NCI-H146 treated with DMSO at 0.1 percent for 48 hours (cell line): ENCODE measurements at regions not wholly inside any gene's neighbourhood (a gene's known extent, or its start where the extent isn't known, plus 50 kb on each side); places are given as distances from the start of the nearest gene placed in this dataset.

Experiments
- DNase-seq: peaks from one replicate; lab custom pipeline; 2025; ENCODE audit not compliant: unreplicated experiment; lab: John Stamatoyannopoulos, UW

- no peak for DNase-seq
Measured at GRCh38 chr10:58932577-58933314, 243.7 kb upstream of the PHYHIPL start.

DNA sequence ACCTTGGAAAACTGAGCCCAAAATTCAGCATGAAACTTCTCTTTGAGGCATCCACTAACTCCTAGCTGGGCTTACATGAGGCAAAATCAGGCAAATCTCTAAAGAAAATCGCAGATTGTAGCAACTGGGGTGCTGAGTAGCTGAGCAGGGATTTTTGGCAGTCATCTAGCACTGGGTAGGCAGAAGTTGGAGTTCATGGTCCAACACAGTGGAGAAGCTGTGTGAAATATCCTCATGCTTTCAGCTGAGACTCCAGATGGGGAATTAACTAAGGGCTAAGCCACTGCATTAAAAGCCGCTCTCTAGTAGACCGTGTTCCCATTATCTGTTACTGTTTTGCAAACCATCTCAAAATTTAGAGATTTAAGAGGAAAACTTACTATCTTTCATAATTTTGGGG is 240.1 kb upstream of the PHYHIPL start:
- no peak for DNase-seq

GRCh38 chr10:58937423-58937822 is 239.0 kb upstream of the PHYHIPL start:
- DNase-seq, result no peak

- DNase-seq, result no peak
Measured at GRCh38 chr10:58942724-58943123, 233.7 kb upstream of the PHYHIPL start.

DNA sequence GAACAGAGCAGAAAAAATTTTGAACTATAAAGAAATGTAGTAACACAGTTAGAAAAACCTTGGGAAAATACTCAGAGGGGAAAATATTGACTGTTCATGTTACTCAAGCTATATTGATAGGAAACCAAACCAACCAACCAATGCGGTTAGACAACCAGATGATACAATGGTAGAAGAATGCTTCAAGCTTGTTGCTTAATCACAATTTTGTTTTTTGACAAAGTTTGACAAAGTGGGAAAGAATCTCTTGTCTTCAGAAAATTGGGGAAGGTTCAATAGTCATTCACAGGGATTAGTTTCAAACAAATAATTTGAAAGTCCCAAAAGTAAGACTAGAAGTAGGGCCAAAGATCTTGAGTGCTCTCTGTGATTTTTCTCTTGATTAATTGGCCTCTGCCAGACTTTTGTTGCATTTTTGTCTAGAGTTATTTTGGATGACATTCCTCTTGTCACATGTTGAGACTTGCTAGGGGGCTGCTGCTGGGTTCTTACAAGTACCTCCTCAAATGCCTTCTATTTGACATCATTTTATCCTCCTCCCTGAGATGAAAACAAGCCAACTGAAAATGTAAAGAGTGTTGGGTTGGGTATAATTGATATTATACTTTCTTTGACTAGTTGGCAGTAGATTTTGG is 233.1 kb upstream of the PHYHIPL start:
- no peak for DNase-seq

DNA sequence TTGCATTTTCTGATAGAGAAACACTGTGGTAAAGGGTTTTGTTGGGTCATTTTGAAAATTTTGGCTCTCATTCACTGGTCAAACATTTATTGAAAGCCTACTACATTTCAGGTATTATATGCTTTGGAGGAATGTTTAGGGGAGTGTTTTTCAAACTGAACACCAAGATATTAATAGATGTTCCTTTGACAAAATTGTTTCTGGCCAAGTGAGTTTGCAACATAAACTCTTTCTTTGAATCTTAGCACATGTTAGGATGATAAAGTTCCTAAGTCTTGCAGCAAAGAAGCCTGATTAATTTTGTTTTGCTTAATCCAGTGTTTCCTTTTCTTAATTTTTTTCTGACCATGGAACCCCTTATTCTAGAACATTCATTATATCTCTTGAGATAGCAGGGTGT is 232.5 kb upstream of the PHYHIPL start:
- DNase-seq, result no peak

DNA sequence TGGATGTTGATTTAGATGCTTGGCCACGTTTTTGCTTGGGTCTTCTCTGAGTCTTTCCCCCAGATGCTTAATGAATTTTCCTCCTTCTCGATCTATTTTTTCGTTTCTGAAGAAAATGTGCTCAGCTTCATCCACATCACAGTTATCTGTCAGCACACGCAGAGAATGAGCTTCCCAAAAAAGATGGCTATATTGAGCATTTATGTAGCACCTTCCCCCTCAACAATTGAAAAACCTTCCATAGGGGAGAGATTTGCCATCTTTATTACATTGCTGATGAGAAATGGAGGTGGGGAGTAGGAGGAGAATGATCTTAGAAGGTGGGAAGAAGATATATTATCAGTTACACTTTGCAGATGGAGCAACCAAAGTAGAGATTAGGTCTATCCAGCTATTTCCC is 228.1 kb upstream of the PHYHIPL start:
- DNase-seq, result no peak

- no peak for DNase-seq
Measured at GRCh38 chr10:58950618-58951017, 225.8 kb upstream of the PHYHIPL start.

DNA sequence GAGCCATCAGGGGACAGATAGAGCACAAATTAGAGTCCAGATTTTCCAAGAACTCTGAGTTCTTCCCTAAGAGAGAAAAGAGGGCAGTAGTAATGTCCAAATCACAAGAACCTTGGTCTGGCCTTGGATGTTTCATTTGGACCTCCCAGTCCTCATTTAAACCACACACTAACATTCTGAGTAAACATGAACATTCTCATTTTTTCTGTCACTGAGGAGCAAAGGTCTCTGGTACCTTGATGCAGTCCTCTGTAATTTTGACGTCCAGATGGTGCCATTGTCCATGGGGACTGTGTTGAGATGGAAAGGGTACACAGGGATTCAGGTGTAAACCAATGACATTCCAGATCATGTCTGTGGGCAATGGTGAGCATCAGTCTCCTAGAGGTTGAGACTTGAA is 225.4 kb upstream of the PHYHIPL start:
- no peak for DNase-seq

GRCh38 chr10:58951746-58952145 is 224.7 kb upstream of the PHYHIPL start:
- no peak for DNase-seq

DNA sequence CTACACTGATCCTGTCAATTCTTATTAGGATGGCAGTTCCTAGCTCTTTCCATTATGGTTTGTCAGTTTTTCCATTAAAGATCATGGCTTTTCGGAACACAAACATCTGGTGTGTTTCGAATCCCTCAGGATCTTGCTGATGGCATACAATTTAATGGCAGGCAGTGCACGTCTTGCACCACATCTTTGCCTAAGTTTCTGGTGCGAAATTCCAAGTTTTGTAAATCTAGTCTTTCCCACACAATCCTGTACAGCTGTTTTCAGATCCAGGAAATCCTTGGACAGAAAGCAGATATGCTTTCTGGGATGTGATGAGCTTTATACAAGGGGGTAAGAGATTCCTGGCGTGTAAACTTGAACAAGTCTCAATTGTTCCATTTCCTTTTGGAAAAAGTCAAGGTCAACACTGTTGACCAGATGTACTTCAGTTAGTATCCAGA is 224.3 kb upstream of the PHYHIPL start:
- DNase-seq, result no peak

GRCh38 chr10:58952747-58953466 is 223.5 kb upstream of the PHYHIPL start:
- DNase-seq, result peak; percentile 3

GRCh38 chr10:58954178-58954577 is 222.3 kb upstream of the PHYHIPL start:
- DNase-seq, result no peak

GRCh38 chr10:58955615-58956014 is 220.8 kb upstream of the PHYHIPL start:
- DNase-seq, result no peak

DNA sequence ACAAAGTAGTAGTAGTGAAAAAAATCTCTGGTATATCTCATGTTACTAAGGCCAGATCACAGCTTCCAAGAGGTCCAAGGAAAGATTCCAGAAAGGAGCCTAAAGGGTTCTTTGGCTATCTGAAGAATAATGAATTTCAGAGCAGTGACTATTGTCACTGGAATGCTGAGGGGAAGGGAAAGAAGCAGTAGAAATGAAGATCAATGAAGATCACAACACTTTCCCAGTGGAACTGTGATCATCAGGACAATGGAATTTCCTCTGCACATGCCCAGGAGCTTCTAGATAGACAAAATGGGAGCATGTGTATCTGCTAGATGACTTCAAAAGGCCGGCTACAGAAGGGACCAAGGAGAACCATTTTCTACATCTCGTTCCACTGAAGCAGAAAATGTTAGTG is 219.5 kb upstream of the PHYHIPL start:
- DNase-seq, result no peak

GRCh38 chr10:58957517-58957916 is 218.9 kb upstream of the PHYHIPL start:
- DNase-seq, result no peak

DNA sequence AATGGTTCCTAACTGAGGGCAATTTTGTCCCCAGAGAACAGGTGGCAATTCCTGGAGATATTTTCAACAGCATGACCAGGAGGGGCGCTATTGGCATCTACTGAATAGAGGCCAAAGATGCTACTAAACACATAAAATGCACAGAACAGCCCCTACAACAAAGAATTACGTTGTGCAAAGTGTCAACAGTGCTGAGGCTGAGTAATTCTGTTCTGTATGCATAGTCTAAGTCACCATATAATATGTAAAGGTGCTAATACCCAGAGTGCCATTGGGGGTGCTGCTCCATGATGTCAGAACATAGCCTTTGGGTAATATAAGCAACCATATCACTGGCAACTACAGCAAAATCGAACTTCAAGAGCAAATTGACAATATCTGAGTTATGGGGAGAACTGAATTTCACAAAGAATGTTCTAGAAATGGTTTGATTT is 213.3 kb upstream of the PHYHIPL start:
- no peak for DNase-seq

DNA sequence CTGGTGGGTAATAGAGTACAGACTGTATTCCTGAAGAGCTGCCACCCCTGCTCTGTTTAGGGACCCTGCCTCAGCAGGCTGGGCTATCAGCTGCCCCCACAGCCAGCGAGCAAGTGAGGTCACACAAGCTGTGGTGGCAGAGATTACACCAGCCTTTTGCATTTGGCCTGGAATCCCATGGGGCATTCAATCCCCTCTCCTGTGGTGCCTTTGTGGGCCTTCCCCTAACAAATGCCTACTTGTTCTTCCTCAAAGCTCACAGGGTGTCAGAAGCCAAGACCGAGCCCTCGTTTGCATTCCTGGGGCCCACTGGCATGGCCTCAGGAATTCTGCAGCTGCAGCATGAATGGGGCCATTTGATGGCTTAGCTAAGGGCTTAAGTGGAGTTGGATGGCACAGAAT is 212.7 kb upstream of the PHYHIPL start:
- no peak for DNase-seq

DNA sequence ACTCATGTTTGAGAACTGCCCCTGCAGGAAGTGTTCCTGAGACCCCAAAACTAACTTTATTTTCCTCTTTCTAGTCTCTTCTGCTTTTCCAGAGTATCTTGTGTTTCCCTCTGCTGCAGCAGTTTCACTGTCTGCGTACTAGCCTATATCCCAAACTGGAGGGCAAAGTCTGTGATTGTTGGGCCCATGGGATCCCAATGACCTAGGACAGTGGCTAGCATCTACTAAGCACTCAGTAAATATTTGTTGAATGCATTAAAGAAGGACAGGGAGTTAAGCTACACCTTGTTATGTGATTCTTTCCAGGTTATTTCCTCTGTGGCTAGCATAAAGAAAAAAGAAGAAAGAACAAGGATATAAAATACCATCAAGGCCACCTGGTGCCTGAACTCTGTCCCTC is 210.6 kb upstream of the PHYHIPL start:
- no peak for DNase-seq

GRCh38 chr10:58967551-58968388 is 208.7 kb upstream of the PHYHIPL start:
- peak; percentile 49 for DNase-seq

DNA sequence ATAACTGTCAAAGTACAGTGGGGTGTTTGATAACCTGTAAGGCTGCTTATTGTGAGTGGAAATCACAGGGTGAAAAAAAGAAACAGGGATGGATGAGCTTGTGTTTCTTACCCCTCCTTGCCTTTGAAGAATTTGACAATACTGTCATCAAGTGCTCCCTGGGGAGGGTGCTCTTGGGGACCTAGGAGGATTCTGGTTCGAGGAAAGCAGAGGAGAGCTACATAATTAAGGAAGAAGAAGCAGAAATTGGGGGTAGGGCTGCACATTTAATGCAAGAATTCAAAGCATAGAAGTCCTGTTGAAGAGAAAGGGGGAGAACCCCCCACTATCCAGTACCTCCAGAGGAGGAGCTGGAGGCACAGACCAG is 208.1 kb upstream of the PHYHIPL start:
- no peak for DNase-seq
